CD14-positive monocyte (primary cell): ENCODE measurements at regions not wholly inside any gene's neighbourhood (a gene's known extent, or its start where the extent isn't known, plus 50 kb on each side); places are given as distances from the start of the nearest gene placed in this dataset.

Experiments
- DNase-seq, 3 donors: peaks; one replicate each; pipeline ENCODE4 v3.0.0-alpha.2; 2011 to 2022
- H2AFZ ChIP-seq: 2 replicates; pipeline ENCODE4 v1.6.0; 2012; ENCODE audit warnings: mild to moderate bottlenecking, low read depth, low read length, inconsistent platforms; ENCODE audit not compliant: insufficient read depth, poor library complexity, severe bottlenecking
- H3K27ac ChIP-seq, 2 donors: 1 replicate in 1 of 2; 2 replicates in 1 of 2; pipeline ENCODE4 v1.5.1; 2012 to 2013; ENCODE audit warnings: low read length in 2 of 2, control low read depth in 1 of 2, inconsistent platforms in 1 of 2, low read depth in 1 of 2, mild to moderate bottlenecking in 1 of 2
- H3K27me3 ChIP-seq, 2 donors: one replicate each; pipeline versions ENCODE4 v1.6.0 to v1.6.1; 2011 to 2013; ENCODE audit warnings: low read length in 2 of 2; ENCODE audit not compliant: control insufficient read depth in 2 of 2, insufficient read depth in 2 of 2
- H3K36me3 ChIP-seq, 2 donors: replicated peaks in 1 of 2; 1 replicate in 1 of 2; 2 replicates in 1 of 2; pipeline versions ENCODE4 v1.5.1 to v1.6.1; 2012 to 2013; ENCODE audit warnings: low read length in 2 of 2, control low read depth in 1 of 2, inconsistent platforms in 1 of 2, mild to moderate bottlenecking in 1 of 2; ENCODE audit not compliant: insufficient read depth in 2 of 2, control insufficient read depth in 1 of 2
- H3K4me1 ChIP-seq, 2 donors: 1 replicate in 1 of 2; 2 replicates in 1 of 2; pipeline versions ENCODE4 v1.5.1 to v1.6.1; 2012 to 2013; ENCODE audit warnings: low read length in 2 of 2, control low read depth in 1 of 2, inconsistent platforms in 1 of 2, mild to moderate bottlenecking in 1 of 2, moderate library complexity in 1 of 2; ENCODE audit not compliant: insufficient read depth in 2 of 2, control insufficient read depth in 1 of 2
- H3K4me2 ChIP-seq: replicated peaks from 2 replicates; pipeline ENCODE3; 2012; ENCODE audit warnings: low read length, moderate library complexity, mild to moderate bottlenecking; ENCODE audit not compliant: poor library complexity, severe bottlenecking; ENCODE audit errors: extremely low read depth
- H3K4me3 ChIP-seq, 3 experiments: fragments of 200-600 bp in 1 of 3; sonication (generic) in 1 of 3; replicated peaks in 1 of 3; 1 replicate in 2 of 3; 2 replicates in 1 of 3; pipeline ENCODE4 v1.5.1; 2011 to 2013; ENCODE audit warnings: low read length in 3 of 3, mild to moderate bottlenecking in 3 of 3, control low read depth in 2 of 3, low read depth in 2 of 3, inconsistent platforms in 1 of 3, moderate library complexity in 1 of 3
- H3K79me2 ChIP-seq: 2 replicates; pipeline ENCODE4 v1.6.0; 2012; ENCODE audit warnings: mild to moderate bottlenecking, control low read depth, inconsistent platforms, low read length, moderate library complexity; ENCODE audit not compliant: insufficient read depth
- H3K9ac ChIP-seq: 2 replicates; pipeline ENCODE4 v1.6.0; 2017; ENCODE audit warnings: low read length, mild to moderate bottlenecking; ENCODE audit not compliant: insufficient read depth, poor library complexity, severe bottlenecking
- H3K9me3 ChIP-seq, 2 donors: replicated peaks in 1 of 2; 1 replicate in 1 of 2; 2 replicates in 1 of 2; pipeline versions ENCODE4 v1.5.1 to v1.6.1; 2012 to 2013; ENCODE audit warnings: low read length in 2 of 2, control low read depth in 1 of 2; ENCODE audit not compliant: control insufficient read depth in 1 of 2, insufficient read depth in 1 of 2
- H4K20me1 ChIP-seq: 2 replicates; pipeline ENCODE4 v1.6.0; 2012; ENCODE audit warnings: mild to moderate bottlenecking, low read length, control low read depth, moderate library complexity; ENCODE audit not compliant: insufficient read depth
- H3K27ac Mint-ChIP-seq, 7 donors: one replicate each; pipeline ENCODE4 v1.8.0; 2020; ENCODE audit warnings: mild to moderate bottlenecking in 7 of 7, mixed read lengths in 7 of 7, moderate library complexity in 6 of 7, inconsistent platforms in 2 of 7
- H3K27me3 Mint-ChIP-seq, 3 donors: one replicate each; pipeline ENCODE4 v1.8.0; 2021 to 2022; ENCODE audit warnings: low read depth in 3 of 3, mild to moderate bottlenecking in 3 of 3, mixed read lengths in 3 of 3, moderate library complexity in 3 of 3, inconsistent platforms in 1 of 3
- H3K36me3 Mint-ChIP-seq, 2 donors: one replicate each; pipeline ENCODE4 v1.8.0; 2020; ENCODE audit warnings: mixed read lengths in 2 of 2, inconsistent platforms in 1 of 2, mild to moderate bottlenecking in 1 of 2
- H3K4me1 Mint-ChIP-seq: one replicate; pipeline ENCODE4 v1.8.0; 2020; ENCODE audit warnings: mild to moderate bottlenecking, mixed read lengths
- H3K4me3 Mint-ChIP-seq, 2 donors: one replicate each; pipeline ENCODE4 v1.8.0; 2020; ENCODE audit warnings: mild to moderate bottlenecking in 2 of 2, mixed read lengths in 2 of 2, moderate library complexity in 1 of 2
- H3K9me3 Mint-ChIP-seq, 7 donors: one replicate each; pipeline ENCODE4 v1.8.0; 2020 to 2022; ENCODE audit warnings: mixed read lengths in 7 of 7, mild to moderate bottlenecking in 6 of 7, moderate library complexity in 6 of 7, inconsistent platforms in 2 of 7
- CTCF ChIP-seq: fragments of 200-600 bp; IDR thresholded peaks from one replicate; pipeline ENCODE4 v1.8.0; 2022; ENCODE audit warnings: antibody characterized with exemption, mild to moderate bottlenecking
- WGBS: methylation state at CpG from one replicate; pipeline ENCODE4 v1.1.5; 2013; ENCODE audit warnings: missing lambda C conversion rate; ENCODE audit not compliant: insufficient coverage; 5-methylcytosine and 5-hydroxymethylcytosine counted together
- intact Hi-C, 2 donors: fragments of 100-400 bp; cut with micrococcal nuclease; formaldehyde crosslinking; loops; one replicate each; pipeline versions ENCODE4 v1.15.0 to v1.15.1; 2023

- intact Hi-C loops = no loop called here
- Histone ChIP-seq H4K20me1 (peaks cover 35% of the 10 kb centered on the region), H3K4me2 (no peak overlapping the region), H3K9me3 (no peaks in the 10 kb centered on the region), H2AFZ (no peak overlapping the region), H3K36me3 (peaks cover 59 to 92% of the 10 kb centered on the region in 2 donors), H3K9ac (no peak overlapping the region), H3K79me2 (no peaks in the 10 kb centered on the region), H3K4me3 (no peak overlapping the region), H3K27me3 (no peaks in the 10 kb centered on the region), H3K27ac (no peak overlapping the region), H3K4me1 (no peaks in the 10 kb centered on the region)
- no peak overlapping the region for H3K4me3 Mint-ChIP-seq
- no peaks in the 10 kb centered on the region for H3K4me1 Mint-ChIP-seq
- peaks cover 0 to 2% (median 0%) of the 10 kb centered on the region in 3 donors for H3K27me3 Mint-ChIP-seq
- H3K9me3 Mint-ChIP-seq = no peaks in the 10 kb centered on the region
- 100% methylated on average over 1 of the region's 2 CpGs for WGBS
- H3K36me3 Mint-ChIP-seq = peaks cover 72 to 86% of the 10 kb centered on the region in 2 donors
- no peak for DNase-seq
- TF ChIP-seq CTCF = no peak
- no peak overlapping the region for H3K27ac Mint-ChIP-seq
Observed at GRCh38 chr14:95410838-95411237, 91.1 kb upstream of the CLMN start.

- TF ChIP-seq CTCF = no peak
- Histone ChIP-seq H3K9me3 (no peaks in the 10 kb centered on the region), H4K20me1 (peaks cover 35% of the 10 kb centered on the region), H2AFZ (no peak overlapping the region), H3K79me2 (no peaks in the 10 kb centered on the region), H3K36me3 (peaks cover 56 to 82% of the 10 kb centered on the region in 2 donors), H3K4me1 (no peaks in the 10 kb centered on the region), H3K27ac (no peak overlapping the region), H3K4me3 (no peak overlapping the region), H3K9ac (no peak overlapping the region), H3K27me3 (no peaks in the 10 kb centered on the region), H3K4me2 (no peak overlapping the region)
- no peak for DNase-seq
- intact Hi-C loops = no loop called here
- Mint-ChIP-seq H3K27ac (peak overlapping the region in 3 of 7 donors; percentile 3 to 43 (median 18)), H3K4me1 (no peaks in the 10 kb centered on the region), H3K9me3 (no peaks in the 10 kb centered on the region), H3K27me3 (peaks cover 0 to 2% (median 0%) of the 10 kb centered on the region in 3 donors), H3K4me3 (no peak overlapping the region), H3K36me3 (peaks cover 66 to 76% of the 10 kb centered on the region in 2 donors)
- WGBS = 86% methylated on average over 9 of the region's 12 CpGs
Observed at GRCh38 chr14:95409477-95410272, 90.0 kb upstream of the CLMN start.
